ENCODE measurements at regions not wholly inside any gene's neighbourhood (a gene's known extent, or its start where the extent isn't known, plus 50 kb on each side); places are given as distances from the start of the nearest gene placed in this dataset.
"Not testable (repeated sequence)": the region's sequence is repeated elsewhere in the genome, so short reads cannot be mapped to it uniquely, and the experiment has no call there.

DNA sequence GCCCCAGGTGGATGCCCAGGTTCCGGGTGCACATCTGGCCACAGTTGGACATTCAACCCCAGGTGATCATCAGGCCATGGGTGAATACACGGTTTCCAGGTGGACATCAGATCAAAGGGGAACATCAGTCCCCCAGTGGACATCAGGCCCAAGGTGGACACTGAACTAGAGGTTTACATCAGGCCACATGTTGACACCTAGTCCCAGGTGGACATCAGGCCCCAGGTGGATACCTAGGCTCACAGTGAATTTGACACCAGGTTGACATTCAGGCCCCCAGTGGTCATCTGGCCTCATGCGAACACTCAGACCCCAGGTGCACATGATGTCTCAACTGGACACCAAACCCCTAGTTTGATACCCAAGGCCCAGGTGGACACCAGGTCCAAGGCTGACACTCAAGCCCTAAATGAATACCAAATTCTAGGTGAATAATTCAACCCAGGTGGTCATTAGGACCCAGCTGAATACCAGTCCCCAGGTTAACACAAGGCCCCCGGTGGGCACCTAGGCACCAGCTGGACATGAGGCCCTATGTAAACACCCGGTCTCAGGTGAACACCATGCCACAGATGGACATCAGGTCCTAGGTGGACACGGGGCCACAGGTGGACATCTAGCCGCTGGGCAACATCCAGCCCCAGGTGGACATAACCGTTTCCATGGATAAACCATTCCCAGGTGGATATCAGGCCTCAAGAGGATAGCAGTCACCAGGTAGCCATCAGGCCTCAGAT is 200.4 kb downstream of the POTEM start:
- H3K9me3 Mint-ChIP-seq; DNase-seq; H3K27me3 Mint-ChIP-seq (ENCODE audit: low read depth); H3K4me1 Mint-ChIP-seq (ENCODE audit: low read depth); H3K27ac Mint-ChIP-seq; H3K4me3 Mint-ChIP-seq; ATAC-seq (replicated peaks in 1 of 2); H3K36me3 Mint-ChIP-seq (ENCODE audit: insufficient read depth in 2 of 2): not testable (repeated sequence)

DNA sequence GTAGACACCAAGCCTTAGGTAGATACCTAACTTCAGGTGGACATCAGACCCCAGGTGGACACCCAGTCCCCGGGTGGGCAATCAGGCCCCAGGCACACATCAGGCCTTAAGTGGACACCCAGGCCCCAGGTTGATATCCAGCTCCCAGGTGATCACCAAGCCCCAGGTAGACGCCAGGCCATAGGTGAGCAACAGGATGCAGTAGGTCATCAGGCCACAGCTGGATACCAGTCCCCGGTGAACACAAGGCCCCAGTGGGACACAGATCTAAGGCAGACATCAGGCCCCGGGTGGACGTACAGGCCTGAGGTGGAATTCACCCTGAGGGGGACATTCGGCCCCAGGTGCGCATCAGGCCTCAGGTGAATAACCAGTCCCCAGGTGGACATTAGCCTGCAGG is 201.0 kb downstream of the POTEM start:
- not testable (repeated sequence) for H3K4me1 Mint-ChIP-seq (ENCODE audit: low read depth); DNase-seq; H3K9me3 Mint-ChIP-seq; ATAC-seq (replicated peaks in 1 of 2); H3K27ac Mint-ChIP-seq; H3K36me3 Mint-ChIP-seq (ENCODE audit: insufficient read depth in 2 of 2); H3K4me3 Mint-ChIP-seq; H3K27me3 Mint-ChIP-seq (ENCODE audit: low read depth)

DNA sequence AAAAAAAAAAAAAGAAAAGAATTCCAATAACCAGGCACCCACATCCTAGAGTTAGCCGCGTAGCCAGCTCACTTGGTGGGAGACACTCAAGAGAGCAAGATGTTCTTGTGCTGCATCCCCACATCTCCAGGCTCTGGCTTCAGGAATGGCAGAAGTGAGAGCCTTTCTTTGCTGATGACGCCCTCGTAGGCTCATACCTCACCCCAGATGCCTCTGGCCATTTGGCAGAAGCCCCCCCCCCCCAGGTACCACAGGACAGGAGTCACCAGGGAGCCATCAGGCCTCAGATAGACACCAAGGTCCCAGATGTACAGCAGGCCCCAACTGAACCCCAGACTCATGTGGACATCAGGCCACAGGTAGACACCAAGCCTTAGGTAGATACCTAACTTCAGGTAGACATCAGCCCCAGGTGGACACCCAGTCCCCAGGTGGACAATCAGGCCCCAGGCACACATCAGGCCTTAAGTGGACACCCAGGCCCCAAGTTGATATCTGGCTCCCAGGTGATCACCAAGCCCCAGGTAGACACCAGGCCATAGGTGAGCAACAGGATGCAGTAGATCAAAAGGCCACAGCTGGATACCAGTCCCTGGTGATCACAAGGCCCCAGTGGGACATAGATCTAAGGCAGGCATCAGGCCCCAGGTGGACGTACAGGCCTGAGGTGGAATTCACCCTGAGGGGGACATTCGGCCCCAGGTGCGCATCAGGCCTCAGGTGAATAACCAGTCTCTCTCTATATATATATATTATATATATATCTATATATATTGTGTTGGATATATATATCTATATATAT is 202.5 kb downstream of the POTEM start:
- H3K4me3 Mint-ChIP-seq; ATAC-seq (replicated peaks in 1 of 2); H3K27ac Mint-ChIP-seq; H3K27me3 Mint-ChIP-seq (ENCODE audit: low read depth); DNase-seq; H3K9me3 Mint-ChIP-seq; H3K36me3 Mint-ChIP-seq (ENCODE audit: insufficient read depth in 2 of 2); H3K4me1 Mint-ChIP-seq (ENCODE audit: low read depth): not testable (repeated sequence)

DNA sequence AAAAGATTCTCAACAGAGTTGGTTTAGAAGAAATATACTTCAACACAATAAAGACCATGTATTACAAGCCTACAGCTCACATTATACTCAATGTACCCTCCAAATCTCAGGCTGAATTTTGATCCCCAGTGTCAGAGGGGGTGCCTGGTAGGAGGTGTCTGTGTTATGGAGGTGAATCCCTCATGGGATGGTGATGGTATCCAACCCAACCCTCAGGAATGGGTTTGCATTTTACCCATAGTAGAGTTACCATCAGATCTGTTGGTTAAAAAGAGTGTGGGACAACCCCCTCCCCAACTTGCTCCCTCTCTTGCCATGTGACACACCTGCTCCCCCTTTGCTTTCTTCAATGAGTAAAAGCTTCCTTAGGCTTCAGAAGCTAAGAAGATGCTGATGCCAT is 205.5 kb downstream of the POTEM start:
- not testable (repeated sequence) for H3K4me1 Mint-ChIP-seq (ENCODE audit: low read depth); H3K9me3 Mint-ChIP-seq; H3K27me3 Mint-ChIP-seq (ENCODE audit: low read depth); H3K27ac Mint-ChIP-seq; H3K4me3 Mint-ChIP-seq; DNase-seq; H3K36me3 Mint-ChIP-seq (ENCODE audit: insufficient read depth in 2 of 2); ATAC-seq (replicated peaks in 1 of 2)

DNA sequence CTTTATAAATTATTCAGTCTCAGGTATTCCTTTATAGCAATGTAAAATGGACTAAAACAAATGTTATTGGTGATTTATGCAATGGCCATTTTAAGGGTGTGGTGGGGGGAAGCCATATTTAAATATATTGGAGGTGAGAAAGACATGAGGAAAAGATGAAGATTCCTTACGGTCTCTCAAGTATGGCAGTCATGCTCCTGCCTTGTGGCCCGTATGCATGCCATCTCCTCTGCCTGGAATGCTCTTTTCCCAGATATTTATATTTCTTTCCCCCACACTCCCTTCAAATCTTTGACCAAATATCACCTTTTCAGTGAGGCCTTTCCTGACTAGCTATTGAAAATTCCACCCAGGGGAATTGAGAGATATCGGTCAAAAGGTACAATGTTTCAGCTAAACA is 206.0 kb downstream of the POTEM start:
- not testable (repeated sequence) for H3K4me1 Mint-ChIP-seq (ENCODE audit: low read depth); H3K4me3 Mint-ChIP-seq; ATAC-seq (replicated peaks in 1 of 2); H3K36me3 Mint-ChIP-seq (ENCODE audit: insufficient read depth in 2 of 2); H3K27me3 Mint-ChIP-seq (ENCODE audit: low read depth); DNase-seq; H3K27ac Mint-ChIP-seq; H3K9me3 Mint-ChIP-seq

DNA sequence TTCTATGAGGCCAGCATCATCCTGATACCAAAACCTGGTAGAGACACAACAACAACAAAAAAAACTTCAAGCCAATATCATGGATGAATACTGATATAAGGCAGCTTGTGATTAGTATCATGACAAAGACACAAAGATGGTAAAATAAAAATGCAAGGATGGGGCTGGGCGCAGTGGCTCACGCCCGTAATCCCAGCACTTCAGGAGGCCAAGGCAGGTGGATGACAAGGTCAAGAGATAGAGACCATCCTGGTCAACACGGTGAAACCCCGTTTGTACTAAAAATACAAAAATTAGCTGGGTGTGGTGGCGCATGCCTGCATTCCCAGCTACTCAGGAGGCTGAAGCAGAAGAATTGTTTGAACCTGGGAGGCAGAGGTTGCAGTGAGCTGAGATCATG is 210.2 kb downstream of the POTEM start:
- DNase-seq; H3K9me3 Mint-ChIP-seq; H3K4me1 Mint-ChIP-seq (ENCODE audit: low read depth); ATAC-seq (replicated peaks in 1 of 2); H3K27me3 Mint-ChIP-seq (ENCODE audit: low read depth); H3K4me3 Mint-ChIP-seq; H3K27ac Mint-ChIP-seq; H3K36me3 Mint-ChIP-seq (ENCODE audit: insufficient read depth in 2 of 2): not testable (repeated sequence)

DNA sequence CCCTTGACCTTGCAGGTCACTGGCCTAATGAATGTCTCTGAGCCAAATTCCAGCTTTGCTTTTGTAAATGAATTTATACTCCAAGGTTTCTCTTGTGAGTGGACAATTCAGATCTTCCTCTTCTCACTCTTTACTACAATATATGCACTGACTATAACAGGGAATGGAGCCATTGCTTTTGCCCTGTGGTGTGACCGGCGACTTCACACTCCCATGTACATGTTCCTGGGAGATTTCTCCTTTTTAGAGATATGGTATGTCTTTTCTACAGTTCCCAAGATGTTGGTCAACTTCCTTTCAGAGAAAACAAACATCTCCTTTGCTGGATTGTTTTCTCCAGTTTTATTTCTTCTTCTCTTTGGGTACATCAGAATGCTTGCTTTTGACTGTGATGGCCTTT is 213.1 kb downstream of the POTEM start:
- H3K4me1 Mint-ChIP-seq (ENCODE audit: low read depth); H3K4me3 Mint-ChIP-seq; H3K27ac Mint-ChIP-seq; H3K27me3 Mint-ChIP-seq (ENCODE audit: low read depth); H3K36me3 Mint-ChIP-seq (ENCODE audit: insufficient read depth in 2 of 2); H3K9me3 Mint-ChIP-seq; ATAC-seq (replicated peaks in 1 of 2); DNase-seq: not testable (repeated sequence)

DNA sequence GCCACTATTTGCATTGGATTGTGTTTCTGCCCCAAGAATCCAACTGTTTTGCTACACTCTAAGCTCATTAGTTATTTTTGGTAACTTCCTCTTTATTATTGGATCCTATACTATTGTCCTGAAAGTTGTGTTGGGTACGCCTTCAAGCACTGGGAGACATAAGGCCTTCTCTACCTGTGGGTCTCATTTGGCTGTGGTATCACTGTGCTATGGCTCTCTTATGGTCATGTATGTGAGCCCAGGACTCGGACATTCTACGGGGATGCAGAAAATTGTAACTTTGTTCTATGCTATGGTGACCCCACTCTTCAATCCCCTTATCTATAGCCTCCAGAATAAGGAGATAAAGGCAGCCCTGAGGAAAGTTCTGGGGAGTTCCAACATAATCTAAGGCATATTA is 213.6 kb downstream of the POTEM start:
- not testable (repeated sequence) for H3K27me3 Mint-ChIP-seq (ENCODE audit: low read depth); ATAC-seq (replicated peaks in 1 of 2); DNase-seq; H3K36me3 Mint-ChIP-seq (ENCODE audit: insufficient read depth in 2 of 2); H3K27ac Mint-ChIP-seq; H3K4me1 Mint-ChIP-seq (ENCODE audit: low read depth); H3K9me3 Mint-ChIP-seq; H3K4me3 Mint-ChIP-seq

DNA sequence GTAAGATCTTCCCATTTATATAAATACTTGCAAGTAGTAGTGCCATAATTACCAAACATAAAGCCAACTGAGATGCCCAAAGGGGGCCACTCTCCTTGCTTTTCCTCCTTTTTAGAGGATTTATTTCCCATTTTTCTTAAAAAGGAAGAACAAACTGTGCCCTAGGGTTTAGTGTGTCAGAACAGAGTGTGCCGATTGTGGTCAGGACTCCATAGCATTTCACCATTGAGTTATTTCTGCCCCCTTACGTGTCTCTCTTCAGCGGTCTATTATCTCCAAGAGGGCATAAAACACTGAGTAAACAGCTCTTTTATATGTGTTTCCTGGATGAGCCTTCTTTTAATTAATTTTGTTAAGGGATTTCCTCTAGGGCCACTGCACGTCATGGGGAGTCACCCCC is 227.9 kb downstream of the POTEM start:
- H3K27me3 Mint-ChIP-seq (ENCODE audit: low read depth); DNase-seq; H3K27ac Mint-ChIP-seq; ATAC-seq (replicated peaks in 1 of 2); H3K36me3 Mint-ChIP-seq (ENCODE audit: insufficient read depth in 2 of 2); H3K4me3 Mint-ChIP-seq; H3K4me1 Mint-ChIP-seq (ENCODE audit: low read depth); H3K9me3 Mint-ChIP-seq: not testable (repeated sequence)

DNA sequence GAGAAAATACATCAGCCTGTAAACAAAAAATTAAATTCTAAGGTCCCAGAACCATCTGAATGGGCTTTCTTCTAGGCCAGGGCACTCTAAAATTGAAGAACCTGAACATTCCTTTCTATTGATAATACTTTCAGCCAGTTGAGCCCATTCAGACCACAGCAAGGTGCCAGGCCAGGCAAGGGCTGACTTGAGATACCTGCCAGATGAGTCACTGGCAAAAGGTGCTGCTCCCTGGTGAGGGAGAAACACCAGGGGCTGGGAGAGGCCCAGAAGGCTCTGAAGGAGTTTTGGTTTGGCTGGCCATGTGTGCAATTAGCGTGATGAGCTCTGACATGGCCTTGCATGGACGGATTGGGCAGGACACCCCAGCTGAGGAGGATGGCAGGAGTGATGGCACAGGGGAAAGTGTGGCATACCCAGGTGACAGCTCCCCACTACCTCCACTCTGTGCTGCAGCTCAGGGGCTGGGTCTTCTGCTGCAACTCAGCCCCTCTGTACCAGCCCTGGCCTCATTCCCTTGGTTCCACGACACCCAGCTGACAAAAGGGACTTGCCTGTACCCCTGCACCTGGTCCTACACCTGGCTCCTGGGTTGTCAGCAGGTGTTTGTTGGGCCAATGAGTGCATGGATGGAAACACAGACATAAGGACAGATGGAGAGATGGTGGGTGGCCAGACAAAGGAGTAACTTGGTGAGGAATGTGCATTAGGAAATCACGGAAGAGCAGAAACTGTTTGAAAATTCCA is 230.4 kb downstream of the POTEM start:
- not testable (repeated sequence) for H3K36me3 Mint-ChIP-seq (ENCODE audit: insufficient read depth in 2 of 2)

DNA sequence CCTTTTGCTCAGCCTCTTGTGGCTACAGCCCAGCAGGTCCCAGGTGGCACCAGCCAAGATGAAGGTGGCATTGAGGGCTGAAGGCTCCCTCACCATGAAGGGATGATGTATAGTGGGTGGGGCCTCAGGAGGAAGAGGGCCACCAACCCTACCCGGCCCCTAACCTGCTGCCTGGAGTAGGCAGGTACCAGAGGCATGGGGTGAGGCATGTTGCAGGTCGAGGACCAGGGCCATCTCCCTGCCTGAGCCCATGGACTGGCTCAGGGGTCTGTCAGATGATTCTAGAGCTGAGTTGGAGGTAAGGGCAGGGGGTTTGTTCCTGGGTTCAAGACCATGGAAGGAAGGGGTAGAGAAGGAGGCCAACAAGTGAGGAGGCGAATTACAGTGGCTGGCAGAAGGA is 231.1 kb downstream of the POTEM start:
- ATAC-seq (replicated peaks in 1 of 2); H3K4me3 Mint-ChIP-seq; H3K36me3 Mint-ChIP-seq (ENCODE audit: insufficient read depth in 2 of 2); DNase-seq; H3K9me3 Mint-ChIP-seq; H3K4me1 Mint-ChIP-seq (ENCODE audit: low read depth); H3K27ac Mint-ChIP-seq; H3K27me3 Mint-ChIP-seq (ENCODE audit: low read depth): not testable (repeated sequence)

More for the DNA sequence above, 230.4 kb downstream of the POTEM start:
- not testable (repeated sequence) for ATAC-seq (replicated peaks in 1 of 2); H3K4me3 Mint-ChIP-seq; H3K27me3 Mint-ChIP-seq (ENCODE audit: low read depth); H3K27ac Mint-ChIP-seq; H3K9me3 Mint-ChIP-seq; H3K4me1 Mint-ChIP-seq (ENCODE audit: low read depth); DNase-seq

DNA sequence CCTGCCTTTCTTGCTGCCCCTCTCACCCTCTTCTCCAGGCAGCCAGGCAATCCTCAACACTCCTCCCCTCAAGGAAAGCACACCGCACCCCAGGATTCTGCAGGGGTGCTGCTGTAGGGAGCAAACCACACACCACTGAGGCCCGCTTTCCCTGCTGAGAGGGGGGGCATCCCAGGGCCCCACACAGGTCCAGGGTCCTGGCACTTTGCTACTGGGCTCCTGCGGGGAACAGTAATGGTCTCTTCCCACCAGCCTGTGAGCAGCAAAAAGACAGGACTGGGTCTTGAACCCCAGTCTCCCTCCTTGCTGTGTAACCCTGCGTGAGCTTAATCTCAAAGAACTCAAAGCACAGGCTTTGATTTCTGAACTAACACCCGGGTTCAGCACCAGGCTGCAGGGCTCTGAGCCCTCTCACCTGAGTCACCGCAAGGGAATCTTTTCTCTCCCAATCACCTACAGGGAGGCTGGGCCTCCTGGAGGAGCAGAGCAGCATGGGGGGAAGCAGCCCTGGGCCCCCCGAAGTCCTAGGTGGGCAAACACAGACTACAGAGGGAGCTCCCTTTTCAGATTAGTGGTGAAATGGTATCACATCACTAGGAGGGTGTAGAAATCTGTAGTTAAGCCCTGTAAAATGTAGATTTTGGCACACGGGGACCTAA is 232.6 kb downstream of the POTEG start:
- not testable (repeated sequence) for ATAC-seq (replicated peaks in 1 of 2); H3K9me3 Mint-ChIP-seq

DNA sequence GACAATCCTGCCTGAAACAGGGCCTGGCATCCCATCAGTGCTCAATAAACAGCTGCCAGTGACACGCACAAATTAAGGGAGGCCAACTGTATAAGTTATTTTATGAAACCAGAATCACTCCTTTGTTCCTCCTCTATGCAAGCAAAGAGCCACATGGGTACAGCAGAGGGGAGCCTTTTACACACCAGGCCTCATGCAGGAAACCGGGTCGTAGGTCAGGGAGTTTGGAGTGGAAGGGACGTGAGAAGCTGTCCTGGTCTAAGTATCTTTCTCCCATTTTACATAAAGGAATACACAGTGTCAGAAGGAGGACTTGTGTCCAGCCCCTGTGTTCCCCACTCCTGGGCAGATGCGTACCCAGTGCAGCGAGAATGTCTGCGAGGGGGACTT is 232.1 kb downstream of the POTEG start:
- not testable (repeated sequence) for H3K36me3 Mint-ChIP-seq (ENCODE audit: insufficient read depth in 2 of 2); H3K4me3 Mint-ChIP-seq; H3K27me3 Mint-ChIP-seq (ENCODE audit: low read depth); H3K9me3 Mint-ChIP-seq; ATAC-seq (replicated peaks in 1 of 2); DNase-seq; H3K4me1 Mint-ChIP-seq (ENCODE audit: low read depth); H3K27ac Mint-ChIP-seq

More for the DNA sequence above, 232.6 kb downstream of the POTEG start:
- not testable (repeated sequence) for H3K4me1 Mint-ChIP-seq (ENCODE audit: low read depth); H3K27ac Mint-ChIP-seq; H3K27me3 Mint-ChIP-seq (ENCODE audit: low read depth); DNase-seq; H3K4me3 Mint-ChIP-seq; H3K36me3 Mint-ChIP-seq (ENCODE audit: insufficient read depth in 2 of 2)
